ENCODE measurements at regions not wholly inside any gene's neighbourhood (a gene's known extent, or its start where the extent isn't known, plus 50 kb on each side); places are given as distances from the start of the nearest gene placed in this dataset.

DNA sequence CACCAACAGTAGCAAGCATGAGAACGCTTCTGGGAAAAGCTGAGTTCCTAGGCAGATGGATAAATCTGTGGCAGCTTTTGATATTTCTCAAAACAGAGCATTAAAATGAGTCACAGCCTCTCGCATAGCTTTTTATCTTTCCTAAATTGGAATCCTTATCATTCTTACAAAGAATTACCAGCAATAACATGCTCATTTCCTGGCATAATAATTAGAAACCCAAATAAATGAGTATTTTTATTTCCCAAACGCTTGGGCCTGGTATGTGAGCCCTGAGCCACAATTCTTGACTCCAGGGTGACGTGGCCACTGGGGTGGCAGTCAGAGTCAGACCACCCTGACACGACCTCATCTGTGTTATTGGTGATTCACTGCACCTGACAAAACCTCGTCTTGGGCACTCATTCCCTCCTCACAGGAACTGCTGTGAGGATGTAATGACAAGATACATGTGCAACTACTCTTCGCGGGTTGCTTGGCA, 210.7 kb downstream of the ARL4C start:
- DNase-seq (ENCODE audit: low read depth in 2 of 2, low spot score in 1 of 2), result no peak

DNA sequence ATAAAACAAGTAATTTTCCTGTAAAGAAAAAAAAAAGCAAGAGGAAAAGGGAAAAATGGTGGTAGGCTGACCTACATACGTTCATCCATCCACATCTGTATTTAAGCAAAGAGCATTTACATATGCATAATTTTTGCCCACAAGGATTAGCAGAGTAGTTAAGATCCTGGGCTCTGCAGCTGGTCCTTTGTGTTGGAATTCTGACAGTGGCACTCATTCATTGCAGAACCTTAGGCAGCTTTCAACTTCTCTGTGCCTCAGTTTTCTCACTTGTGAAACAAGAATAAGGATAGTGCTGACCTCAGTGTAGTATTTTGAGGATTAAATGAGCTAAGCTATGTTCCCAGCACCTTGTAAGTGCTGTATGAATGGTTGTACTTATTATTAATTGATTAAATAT, 211.3 kb downstream of the ARL4C start:
- no peak for DNase-seq (ENCODE audit: low read depth in 2 of 2, low spot score in 1 of 2)

DNA sequence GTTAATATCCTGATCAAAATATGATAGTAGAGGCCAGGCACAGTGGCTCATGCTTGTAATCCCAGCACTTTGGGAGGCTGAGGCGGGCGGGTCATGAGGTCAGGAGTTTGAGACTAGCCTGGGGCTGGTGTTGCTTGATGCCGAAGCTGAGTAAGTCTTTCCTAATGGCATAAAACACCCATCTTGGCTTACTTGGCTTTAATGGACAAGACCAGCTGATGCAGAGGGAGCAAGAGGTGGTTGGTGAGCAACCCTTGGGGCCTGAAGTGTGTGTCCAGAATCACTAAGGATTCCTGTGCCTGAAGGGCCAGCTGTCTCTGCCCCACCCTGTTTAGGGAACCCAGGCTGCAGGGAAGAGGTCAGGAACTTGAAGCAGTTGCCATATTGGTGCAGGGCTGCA, 217.2 kb downstream of the ARL4C start:
- DNase-seq (ENCODE audit: low read depth in 2 of 2, low spot score in 1 of 2), result no peak

DNA sequence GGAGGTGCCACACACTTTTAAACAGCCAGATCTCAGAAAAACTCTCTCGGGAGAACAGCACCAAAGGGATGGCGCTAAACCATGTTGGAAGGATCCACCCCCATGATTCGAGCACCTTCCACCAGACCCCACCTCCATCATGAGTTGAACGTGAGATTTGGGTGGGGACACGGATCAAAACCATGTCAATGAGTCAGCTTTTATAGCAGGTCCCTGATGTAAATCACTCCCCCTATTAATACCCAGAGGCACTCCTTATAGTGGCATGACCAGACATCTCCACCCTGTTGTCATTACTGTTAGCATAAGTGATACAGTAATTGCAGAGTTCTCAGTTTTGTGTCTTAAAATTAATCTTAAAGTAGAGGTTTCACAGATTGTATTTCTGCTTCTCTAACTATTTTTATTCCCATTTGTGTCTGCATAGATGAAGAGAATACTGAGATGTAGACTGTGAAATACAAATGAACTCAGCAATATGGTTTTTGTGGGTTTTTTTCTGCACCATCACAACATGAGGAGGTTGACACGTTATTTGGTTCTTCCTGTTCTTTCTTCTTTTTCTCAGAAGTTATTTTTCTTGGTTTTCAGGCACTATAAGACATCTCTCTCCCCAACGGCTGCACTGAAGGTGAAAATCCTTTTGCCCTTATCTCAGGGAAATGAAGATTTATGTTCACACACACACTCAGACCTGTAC, 218.2 kb downstream of the ARL4C start:
- no peak for DNase-seq (ENCODE audit: low read depth in 2 of 2, low spot score in 1 of 2)

- DNase-seq (ENCODE audit: low read depth in 2 of 2, low spot score in 1 of 2), result no peak
These were observed 221.4 kb downstream of the ARL4C start for GRCh38 chr2:234275515-234275914.

- DNase-seq (ENCODE audit: low read depth in 2 of 2, low spot score in 1 of 2), result no peak
These were observed 222.8 kb downstream of the ARL4C start for GRCh38 chr2:234273887-234274584.

- no peak for DNase-seq (ENCODE audit: low read depth in 2 of 2, low spot score in 1 of 2)
These were observed 221.8 kb downstream of the SPP2 start for GRCh38 chr2:234272069-234272850.

- no peak for DNase-seq (ENCODE audit: low read depth in 2 of 2, low spot score in 1 of 2)
These were observed 220.8 kb downstream of the SPP2 start for GRCh38 chr2:234271338-234271737.

DNA sequence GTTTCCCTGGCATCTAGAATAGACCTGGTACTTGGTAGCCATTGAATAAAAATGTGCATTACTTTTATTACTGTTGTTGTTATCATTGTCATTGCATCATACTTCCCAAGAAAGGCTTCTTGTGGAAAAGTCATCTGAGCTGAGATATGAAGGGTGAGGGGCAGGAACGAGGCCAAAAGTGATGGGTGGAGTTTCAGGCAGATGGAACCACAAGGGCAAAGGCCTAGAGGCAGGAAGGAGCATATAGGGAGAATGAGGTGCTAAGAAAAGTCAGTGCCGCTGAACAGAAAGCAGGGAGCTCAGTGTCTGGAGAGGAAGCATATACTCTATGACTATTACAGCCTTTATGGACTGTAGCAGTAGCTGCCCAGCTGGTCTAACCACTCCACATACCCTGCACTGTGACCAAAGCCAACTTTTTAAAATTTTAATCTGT, 219.3 kb downstream of the SPP2 start:
- DNase-seq (ENCODE audit: low read depth in 2 of 2, low spot score in 1 of 2), result no peak

DNA sequence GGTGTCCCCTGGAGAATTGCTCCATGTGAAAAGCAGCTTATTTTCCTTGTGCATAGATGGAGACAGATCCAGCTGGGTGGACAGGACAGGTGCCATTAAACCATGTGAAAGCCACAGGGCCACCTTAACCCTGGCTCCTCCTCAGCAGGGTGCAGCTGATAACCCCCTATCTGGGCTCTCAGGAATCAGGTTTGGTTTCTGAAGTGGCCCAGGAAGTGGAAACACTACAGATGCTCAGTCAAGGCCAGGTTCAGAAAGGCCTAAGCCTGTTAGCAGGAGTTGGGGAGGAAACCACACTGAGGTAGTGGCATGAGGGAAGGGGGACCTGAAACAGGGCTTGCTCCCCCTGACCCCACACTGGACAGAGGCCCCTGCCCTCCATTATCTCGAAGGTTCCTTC, 217.0 kb downstream of the SPP2 start:
- DNase-seq (ENCODE audit: low read depth in 2 of 2, low spot score in 1 of 2), result no peak

GRCh38 chr2:234266952-234267351, 216.4 kb downstream of the SPP2 start:
- no peak for DNase-seq (ENCODE audit: low read depth in 2 of 2, low spot score in 1 of 2)

DNA sequence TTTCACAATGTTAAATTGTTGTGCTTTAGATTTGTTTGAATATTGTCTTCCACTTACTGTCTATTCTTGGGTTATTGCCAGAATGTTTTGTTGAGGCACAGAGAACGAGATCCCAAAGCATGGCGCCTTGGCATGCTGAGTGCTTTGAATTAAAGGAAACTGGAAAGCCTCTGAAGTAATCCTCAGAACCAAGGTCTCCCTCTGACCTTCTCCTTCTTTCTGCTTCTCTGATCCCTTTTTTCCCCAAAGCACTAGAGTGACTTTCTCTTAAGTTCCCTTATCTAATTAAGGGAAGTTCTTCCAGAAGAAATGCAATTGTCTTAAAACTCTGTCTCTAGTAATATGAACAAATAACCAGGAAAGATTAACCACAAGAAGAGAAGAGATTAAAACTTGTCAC, 214.7 kb downstream of the SPP2 start:
- no peak for DNase-seq (ENCODE audit: low read depth in 2 of 2, low spot score in 1 of 2)

DNA sequence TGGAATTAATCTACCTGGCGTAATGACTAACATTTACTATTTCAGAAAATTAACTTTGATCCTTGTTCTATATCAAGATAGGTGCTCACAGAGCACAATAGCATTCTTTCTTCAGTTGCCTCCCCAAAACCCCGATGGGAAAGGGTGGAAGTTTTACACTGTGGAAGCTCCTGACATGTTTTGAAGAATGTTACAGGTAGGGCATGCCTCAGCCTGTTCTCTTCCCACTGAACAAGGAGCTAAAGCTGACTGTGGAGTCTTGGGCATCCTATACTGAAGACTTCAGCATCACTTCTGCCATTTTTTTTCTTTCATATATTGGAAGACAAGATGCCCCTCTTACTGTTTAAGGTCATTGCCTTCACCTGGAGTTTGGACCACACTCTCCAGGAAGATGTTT, 211.2 kb downstream of the SPP2 start:
- DNase-seq (ENCODE audit: low read depth in 2 of 2, low spot score in 1 of 2), result no peak

GRCh38 chr2:234259440-234259839, 208.9 kb downstream of the SPP2 start:
- no peak for DNase-seq (ENCODE audit: low read depth in 2 of 2, low spot score in 1 of 2)

GRCh38 chr2:234258562-234259141, 208.2 kb downstream of the SPP2 start:
- no peak for DNase-seq (ENCODE audit: low read depth in 2 of 2, low spot score in 1 of 2)

DNA sequence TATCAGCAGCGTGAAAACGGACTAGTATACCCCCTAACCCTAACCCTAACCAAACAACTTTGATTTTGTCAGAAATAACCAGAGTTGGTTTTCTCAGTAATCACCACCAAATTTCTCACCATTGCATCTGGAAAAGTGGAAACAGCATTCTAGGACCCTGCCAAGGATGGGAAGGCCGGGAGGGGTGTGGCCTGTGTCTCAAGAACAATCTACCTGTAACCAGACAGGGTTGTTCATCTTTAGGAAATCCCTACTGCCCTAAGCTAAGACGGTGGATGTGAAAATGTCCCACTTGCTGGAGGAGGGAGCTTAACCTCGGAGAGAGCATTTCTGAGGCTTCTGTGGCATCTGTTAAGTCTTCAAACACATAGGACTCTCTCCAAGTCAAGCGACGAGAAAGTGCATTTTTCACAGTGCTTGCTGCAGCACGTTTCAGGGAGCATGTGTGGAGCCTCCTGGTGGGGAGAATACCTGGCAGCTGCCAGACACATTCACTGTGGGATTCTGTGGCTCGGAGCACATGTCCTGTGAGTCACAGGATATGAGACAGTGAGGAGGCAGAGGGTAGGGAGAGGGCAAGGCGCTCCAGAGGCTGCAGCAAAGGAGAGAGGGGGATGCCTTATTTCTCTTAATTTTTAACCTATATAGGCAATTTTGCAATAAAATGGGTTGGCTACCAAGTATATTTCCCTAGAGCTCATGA, 207.5 kb downstream of the SPP2 start:
- no peak for DNase-seq (ENCODE audit: low read depth in 2 of 2, low spot score in 1 of 2)

DNA sequence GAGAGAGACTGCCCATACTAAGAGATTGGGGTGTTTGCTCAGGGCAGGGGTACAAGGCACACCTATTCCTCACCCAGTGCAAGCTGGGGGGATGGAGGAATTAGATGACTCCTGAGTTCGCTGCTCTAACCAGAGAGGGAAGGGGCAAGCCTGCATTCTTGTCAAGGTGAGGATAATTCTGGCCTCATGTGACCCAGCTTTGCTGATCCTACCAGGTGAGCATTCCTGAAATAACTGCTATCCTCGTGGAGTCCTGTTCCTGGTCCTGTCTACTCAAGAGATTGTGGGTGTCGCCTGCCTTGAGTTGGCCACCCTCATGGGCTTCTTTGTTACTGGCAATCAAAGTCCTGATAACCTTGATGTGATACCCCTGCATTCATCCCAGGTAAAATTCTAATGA, 206.0 kb downstream of the SPP2 start:
- DNase-seq (ENCODE audit: low read depth in 2 of 2, low spot score in 1 of 2), result no peak

DNA sequence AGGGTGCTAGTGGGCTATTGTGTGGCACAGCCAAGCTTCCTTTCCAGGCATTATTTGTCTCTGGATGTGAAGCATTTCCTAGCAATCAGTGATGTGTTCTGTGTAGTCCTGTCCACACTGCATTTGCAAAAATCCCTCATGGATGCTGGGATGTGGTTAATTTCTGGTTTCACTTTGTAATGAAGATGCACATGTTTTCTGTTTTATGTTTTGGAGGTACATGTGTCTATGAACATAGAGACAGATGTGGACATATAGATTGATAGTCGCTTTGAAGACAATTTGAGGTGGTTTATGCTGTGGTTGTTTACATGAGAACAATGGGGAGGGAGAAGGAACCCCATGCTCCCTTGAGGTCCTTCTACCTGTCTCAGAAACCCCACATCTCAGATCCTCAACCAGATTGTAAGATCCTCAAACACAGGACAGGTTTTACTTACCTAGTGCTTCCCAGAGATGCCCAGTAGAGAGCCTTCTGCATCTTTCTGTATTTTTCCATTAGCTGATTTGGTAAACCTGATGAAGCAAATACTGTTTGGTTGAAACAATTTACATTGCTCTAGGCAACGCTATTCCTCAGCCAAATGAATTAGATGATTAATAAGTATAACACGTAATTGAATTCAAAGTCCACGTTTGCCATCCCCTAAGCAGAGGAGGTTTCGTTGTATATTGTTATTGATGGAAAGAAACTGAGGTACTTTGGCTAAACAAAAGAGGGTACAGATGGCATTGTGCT, 204.4 kb downstream of the SPP2 start:
- no peak for DNase-seq (ENCODE audit: low read depth in 2 of 2, low spot score in 1 of 2)

- DNase-seq (ENCODE audit: low read depth in 2 of 2, low spot score in 1 of 2), result no peak
These were observed 202.3 kb downstream of the SPP2 start for GRCh38 chr2:234252772-234253171.
